Mammary epithelial cell (primary cell): ENCODE measurements at regions not wholly inside any gene's neighbourhood (a gene's known extent, or its start where the extent isn't known, plus 50 kb on each side); places are given as distances from the start of the nearest gene placed in this dataset.

Source experiments
- CTCF ChIP-seq, 2 donors: IDR thresholded peaks in 1 of 2; conservative IDR thresholded peaks in 1 of 2; 2 replicates each; pipeline ENCODE4 v1.5.1; 2011 to 2012; ENCODE audit warnings: inconsistent platforms in 2 of 2, low read length in 2 of 2, mild to moderate bottlenecking in 2 of 2, control low read depth in 1 of 2, low read depth in 1 of 2; ENCODE audit not compliant: insufficient read depth in 1 of 2; ENCODE audit errors: extremely low read depth in 1 of 2
- EZH2 ChIP-seq: IDR thresholded peaks from 2 replicates; pipeline ENCODE4 v1.6.1; 2012; ENCODE audit warnings: low read length, inconsistent platforms, borderline replicate concordance

GRCh38 chrX:131778269-131779218 lies 234.7 kb downstream of the OR13H1 start:
- TF ChIP-seq CTCF (conservative IDR thresholded peaks at IDR 0.05 in 1 of 2, IDR thresholded peaks at IDR 0.05 in 1 of 2; ENCODE audit: extremely low read depth in 1 of 2, insufficient read depth in 1 of 2, low read depth in 1 of 2, low read length in 2 of 2) (peak; percentile 21 to 45), EZH2 (no peak)
